Peyer's patch (tissue), 4 donors: ENCODE measurements at regions not wholly inside any gene's neighbourhood (a gene's known extent, or its start where the extent isn't known, plus 50 kb on each side); places are given as distances from the start of the nearest gene placed in this dataset.
"Not testable (repeated sequence)": the region's sequence is repeated elsewhere in the genome, so short reads cannot be mapped to it uniquely, and the experiment has no call there.

Experiments used
- POLR2A ChIP-seq, 2 donors: fragments of 450-650 bp; IDR thresholded peaks; one replicate each; pipeline ENCODE4 v1.5.1; 2017; ENCODE audit warnings: antibody characterized with exemption in 2 of 2, mild to moderate bottlenecking in 2 of 2, moderate library complexity in 2 of 2
- TF ChIP-seq, protein P1 (sequence below), 6 experiments: fragments of 450-650 bp in 4 of 6; fragments of 200-600 bp in 2 of 6; sonication (generic) in 1 of 6; IDR thresholded peaks; one replicate each; pipeline ENCODE4 v1.5.1; 2017 to 2019; ENCODE audit warnings: antibody characterized with exemption in 6 of 6, mild to moderate bottlenecking in 3 of 6, moderate library complexity in 1 of 6

GRCh38 chr16:34014841-34015820 lies 555.7 kb downstream of the TP53TG3F start:
- TF ChIP-seq POLR2A (IDR thresholded peaks at IDR 0.05) = not testable (repeated sequence)
- TF ChIP-seq, protein P1, sequence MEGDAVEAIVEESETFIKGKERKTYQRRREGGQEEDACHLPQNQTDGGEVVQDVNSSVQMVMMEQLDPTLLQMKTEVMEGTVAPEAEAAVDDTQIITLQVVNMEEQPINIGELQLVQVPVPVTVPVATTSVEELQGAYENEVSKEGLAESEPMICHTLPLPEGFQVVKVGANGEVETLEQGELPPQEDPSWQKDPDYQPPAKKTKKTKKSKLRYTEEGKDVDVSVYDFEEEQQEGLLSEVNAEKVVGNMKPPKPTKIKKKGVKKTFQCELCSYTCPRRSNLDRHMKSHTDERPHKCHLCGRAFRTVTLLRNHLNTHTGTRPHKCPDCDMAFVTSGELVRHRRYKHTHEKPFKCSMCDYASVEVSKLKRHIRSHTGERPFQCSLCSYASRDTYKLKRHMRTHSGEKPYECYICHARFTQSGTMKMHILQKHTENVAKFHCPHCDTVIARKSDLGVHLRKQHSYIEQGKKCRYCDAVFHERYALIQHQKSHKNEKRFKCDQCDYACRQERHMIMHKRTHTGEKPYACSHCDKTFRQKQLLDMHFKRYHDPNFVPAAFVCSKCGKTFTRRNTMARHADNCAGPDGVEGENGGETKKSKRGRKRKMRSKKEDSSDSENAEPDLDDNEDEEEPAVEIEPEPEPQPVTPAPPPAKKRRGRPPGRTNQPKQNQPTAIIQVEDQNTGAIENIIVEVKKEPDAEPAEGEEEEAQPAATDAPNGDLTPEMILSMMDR (IDR thresholded peaks at IDR 0.05) = not testable (repeated sequence)
